ENCODE measurements at regions not wholly inside any gene's neighbourhood (a gene's known extent, or its start where the extent isn't known, plus 50 kb on each side); places are given as distances from the start of the nearest gene placed in this dataset.
"Not testable (repeated sequence)": the region's sequence is repeated elsewhere in the genome, so short reads cannot be mapped to it uniquely, and the experiment has no call there.

DNA sequence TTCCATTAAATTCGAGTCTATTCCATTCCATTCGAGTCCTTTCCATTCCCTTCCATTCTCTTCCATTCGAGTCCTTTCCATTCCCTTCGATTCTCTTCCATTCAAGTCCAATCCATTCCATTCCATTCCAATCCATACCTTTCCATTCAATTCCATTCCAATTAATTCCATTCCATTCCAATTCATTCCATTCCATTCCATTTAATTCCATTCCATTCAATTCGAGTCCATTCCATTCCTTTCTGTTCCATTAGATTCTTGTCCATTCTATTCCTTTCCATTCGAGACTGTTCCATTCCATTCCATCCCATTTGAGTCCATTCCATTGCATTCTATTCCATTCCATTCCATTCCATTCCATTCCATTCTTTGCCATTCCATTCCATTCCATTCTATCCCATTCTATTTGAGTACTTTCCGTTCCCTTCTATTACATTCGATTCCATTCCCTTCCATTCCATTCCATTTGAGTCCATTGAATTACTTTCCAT, 1130.0 kb downstream of the RPIA start:
- Mint-ChIP-seq H3K27ac (no peak overlapping the region), H3K4me1 (ENCODE audit: low read depth) (no peaks in the 10 kb centered on the region), H3K36me3 (ENCODE audit: low read depth) (peaks cover 64% of the 10 kb centered on the region), H3K9me3 (peaks cover 71% of the 10 kb centered on the region), H3K27me3 (no peaks in the 10 kb centered on the region), H3K4me3 (no peak overlapping the region)
- no peak overlapping the region for H3K4me3 ChIP-seq (ENCODE audit: low read length)
- DNase-seq (no peak), ATAC-seq (ENCODE audit: poor library complexity) (no peak)
- no peaks in the 10 kb centered on the region for H3K27me3 ChIP-seq (ENCODE audit: control insufficient read depth in 1 of 2, insufficient read depth in 2 of 2, low read length in 2 of 2)
- no peaks in the 10 kb centered on the region for H3K4me1 ChIP-seq (ENCODE audit: insufficient read depth, low read length)
- CTCF ChIA-PET: no interaction called here
- H3K36me3 ChIP-seq (ENCODE audit: insufficient read depth, low read length): no peaks in the 10 kb centered on the region
- POLR2A ChIA-PET: no interaction called here
- peaks cover 0 to 60% of the 10 kb centered on the region in 2 experiments for H3K9me3 ChIP-seq (ENCODE audit: control insufficient read depth in 1 of 2, insufficient read depth in 1 of 2, low read length in 2 of 2)
- TF ChIP-seq, protein P1, sequence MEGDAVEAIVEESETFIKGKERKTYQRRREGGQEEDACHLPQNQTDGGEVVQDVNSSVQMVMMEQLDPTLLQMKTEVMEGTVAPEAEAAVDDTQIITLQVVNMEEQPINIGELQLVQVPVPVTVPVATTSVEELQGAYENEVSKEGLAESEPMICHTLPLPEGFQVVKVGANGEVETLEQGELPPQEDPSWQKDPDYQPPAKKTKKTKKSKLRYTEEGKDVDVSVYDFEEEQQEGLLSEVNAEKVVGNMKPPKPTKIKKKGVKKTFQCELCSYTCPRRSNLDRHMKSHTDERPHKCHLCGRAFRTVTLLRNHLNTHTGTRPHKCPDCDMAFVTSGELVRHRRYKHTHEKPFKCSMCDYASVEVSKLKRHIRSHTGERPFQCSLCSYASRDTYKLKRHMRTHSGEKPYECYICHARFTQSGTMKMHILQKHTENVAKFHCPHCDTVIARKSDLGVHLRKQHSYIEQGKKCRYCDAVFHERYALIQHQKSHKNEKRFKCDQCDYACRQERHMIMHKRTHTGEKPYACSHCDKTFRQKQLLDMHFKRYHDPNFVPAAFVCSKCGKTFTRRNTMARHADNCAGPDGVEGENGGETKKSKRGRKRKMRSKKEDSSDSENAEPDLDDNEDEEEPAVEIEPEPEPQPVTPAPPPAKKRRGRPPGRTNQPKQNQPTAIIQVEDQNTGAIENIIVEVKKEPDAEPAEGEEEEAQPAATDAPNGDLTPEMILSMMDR (IDR thresholded peaks at IDR 0.05): no peak
- intact Hi-C loops (cut with DNase I, micrococcal nuclease): no loop called here
- H3K27ac ChIP-seq (ENCODE audit: low read depth in 1 of 2, low read length in 2 of 2): no peak overlapping the region

DNA sequence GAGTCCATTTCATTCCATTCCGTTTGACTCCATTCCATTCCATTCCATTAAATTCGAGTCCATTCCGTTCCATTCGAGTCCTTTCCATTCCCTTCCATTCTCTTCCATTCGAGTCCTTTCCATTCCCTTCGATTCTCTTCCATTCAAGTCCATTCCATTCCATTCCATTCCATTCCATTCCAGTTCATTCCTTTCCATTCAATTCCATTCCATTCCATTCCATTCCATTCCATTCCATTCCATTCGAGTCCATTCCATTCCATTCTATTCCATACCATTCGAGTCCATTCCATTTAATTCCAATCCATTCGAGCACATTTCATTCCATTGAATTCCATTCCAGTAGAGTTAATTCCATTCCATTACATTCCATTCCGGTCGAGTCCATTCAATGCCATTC, 1130.9 kb downstream of the RPIA start:
- H3K4me3 ChIP-seq (ENCODE audit: low read length); H3K27ac Mint-ChIP-seq; POLR2A ChIA-PET; DNase-seq; H3K27me3 Mint-ChIP-seq; H3K4me3 Mint-ChIP-seq; H3K4me1 ChIP-seq (ENCODE audit: insufficient read depth, low read length); H3K27ac ChIP-seq (ENCODE audit: low read depth in 1 of 2, low read length in 2 of 2); H3K4me1 Mint-ChIP-seq (ENCODE audit: low read depth); intact Hi-C loops (cut with DNase I, micrococcal nuclease); CTCF ChIA-PET; ATAC-seq (ENCODE audit: poor library complexity); H3K36me3 ChIP-seq (ENCODE audit: insufficient read depth, low read length); H3K27me3 ChIP-seq (ENCODE audit: control insufficient read depth in 1 of 2, insufficient read depth in 2 of 2, low read length in 2 of 2): not testable (repeated sequence)
- H3K36me3 Mint-ChIP-seq (ENCODE audit: low read depth): peaks cover 62% of the 10 kb centered on the region
- H3K9me3 ChIP-seq (ENCODE audit: control insufficient read depth in 1 of 2, insufficient read depth in 1 of 2, low read length in 2 of 2): peaks cover 0 to 60% of the 10 kb centered on the region in 2 experiments
- peaks cover 65% of the 10 kb centered on the region for H3K9me3 Mint-ChIP-seq

DNA sequence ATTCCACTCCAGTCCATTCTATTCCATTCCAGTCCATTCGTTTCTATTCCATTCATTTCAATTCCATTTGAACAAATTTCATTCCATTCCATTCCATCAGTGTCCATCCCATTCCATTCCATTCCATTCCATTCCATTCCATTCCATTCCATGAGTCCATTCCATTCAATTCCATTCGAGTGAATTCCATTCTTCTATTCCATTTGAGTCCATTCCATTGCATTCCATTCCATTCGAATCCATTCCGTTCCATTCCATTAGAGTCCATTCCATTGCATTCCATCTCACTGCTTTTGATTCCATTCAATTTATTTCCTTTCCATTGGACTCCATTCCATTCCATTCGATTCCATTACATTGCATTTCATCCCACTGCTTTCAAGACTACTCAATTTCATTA, 1132.1 kb downstream of the RPIA start:
- POLR2A ChIA-PET: no interaction called here
- no peaks in the 10 kb centered on the region for H3K27me3 ChIP-seq (ENCODE audit: control insufficient read depth in 1 of 2, insufficient read depth in 2 of 2, low read length in 2 of 2)
- Mint-ChIP-seq H3K4me3 (no peak overlapping the region), H3K27ac (no peak overlapping the region), H3K9me3 (peaks cover 53% of the 10 kb centered on the region), H3K27me3 (no peaks in the 10 kb centered on the region), H3K36me3 (ENCODE audit: low read depth) (peaks cover 50% of the 10 kb centered on the region), H3K4me1 (ENCODE audit: low read depth) (no peaks in the 10 kb centered on the region)
- H3K4me1 ChIP-seq (ENCODE audit: insufficient read depth, low read length): no peaks in the 10 kb centered on the region
- DNase-seq: no peak
- H3K36me3 ChIP-seq (ENCODE audit: insufficient read depth, low read length): no peaks in the 10 kb centered on the region
- no peak overlapping the region for H3K27ac ChIP-seq (ENCODE audit: low read depth in 1 of 2, low read length in 2 of 2)
- TF ChIP-seq, protein P1 (IDR thresholded peaks at IDR 0.05): no peak
- H3K9me3 ChIP-seq (ENCODE audit: control insufficient read depth in 1 of 2, insufficient read depth in 1 of 2, low read length in 2 of 2): peaks cover 0 to 48% of the 10 kb centered on the region in 2 experiments
- no peak overlapping the region for H3K4me3 ChIP-seq (ENCODE audit: low read length)
- CTCF ChIA-PET: no interaction called here
- no peak for ATAC-seq (ENCODE audit: poor library complexity)
- intact Hi-C loops (cut with DNase I, micrococcal nuclease): no loop called here

DNA sequence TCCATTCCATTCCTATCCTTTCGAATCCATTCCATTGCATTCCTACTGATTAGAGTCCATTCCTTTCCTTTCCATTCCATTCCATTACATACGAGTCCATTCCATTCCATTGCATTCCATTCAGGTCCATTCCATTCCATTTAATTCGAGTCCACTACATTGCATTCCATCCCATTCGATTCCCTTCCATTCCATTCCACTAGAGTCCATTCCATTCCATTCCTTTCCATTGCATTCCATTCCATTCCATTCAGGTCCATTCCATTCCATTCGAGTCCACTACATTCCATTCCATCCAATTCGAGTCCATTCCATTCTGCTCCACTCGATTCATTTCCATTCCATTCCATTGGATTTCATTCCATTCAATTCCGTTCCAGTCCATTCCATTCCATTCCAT, 1133.6 kb downstream of the RPIA start:
- no peak for DNase-seq
- TF ChIP-seq, protein P1 (IDR thresholded peaks at IDR 0.05): no peak
- intact Hi-C loops (cut with DNase I, micrococcal nuclease): no loop called here
- Mint-ChIP-seq H3K27ac (no peak overlapping the region), H3K4me3 (no peak overlapping the region), H3K27me3 (no peaks in the 10 kb centered on the region), H3K36me3 (ENCODE audit: low read depth) (peaks cover 42% of the 10 kb centered on the region), H3K4me1 (ENCODE audit: low read depth) (no peaks in the 10 kb centered on the region), H3K9me3 (peaks cover 45% of the 10 kb centered on the region)
- Histone ChIP-seq H3K9me3 (ENCODE audit: control insufficient read depth in 1 of 2, insufficient read depth in 1 of 2, low read length in 2 of 2) (peaks cover 0 to 34% of the 10 kb centered on the region in 2 experiments), H3K27me3 (ENCODE audit: control insufficient read depth in 1 of 2, insufficient read depth in 2 of 2, low read length in 2 of 2) (no peaks in the 10 kb centered on the region), H3K36me3 (ENCODE audit: insufficient read depth, low read length) (no peaks in the 10 kb centered on the region), H3K4me3 (ENCODE audit: low read length) (no peak overlapping the region), H3K27ac (ENCODE audit: low read depth in 1 of 2, low read length in 2 of 2) (no peak overlapping the region), H3K4me1 (ENCODE audit: insufficient read depth, low read length) (no peaks in the 10 kb centered on the region)
- ChIA-PET POLR2A (no interaction called here), CTCF (no interaction called here)
- no peak for ATAC-seq (ENCODE audit: poor library complexity)

DNA sequence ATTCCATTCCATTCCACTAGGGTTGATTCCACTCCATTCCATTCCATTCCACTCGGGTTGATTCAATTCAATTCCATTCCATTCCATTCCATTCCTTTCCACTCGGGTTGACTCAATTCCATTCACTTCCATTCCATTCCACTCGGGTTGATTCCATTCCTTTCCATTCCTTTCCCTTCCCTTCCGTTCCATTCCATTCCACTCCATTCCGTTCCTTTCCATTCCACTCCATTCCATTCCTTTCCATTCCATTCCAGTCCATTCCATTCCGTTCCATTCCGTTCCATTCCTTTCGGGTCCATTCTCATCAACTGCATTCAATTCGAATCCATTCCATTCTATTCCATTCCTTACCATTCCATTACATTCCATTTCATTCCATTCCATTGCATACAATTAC, 1135.3 kb downstream of the RPIA start:
- H3K27me3 Mint-ChIP-seq; H3K27me3 ChIP-seq (ENCODE audit: control insufficient read depth in 1 of 2, insufficient read depth in 2 of 2, low read length in 2 of 2); H3K36me3 ChIP-seq (ENCODE audit: insufficient read depth, low read length); H3K4me1 ChIP-seq (ENCODE audit: insufficient read depth, low read length); H3K27ac ChIP-seq (ENCODE audit: low read depth in 1 of 2, low read length in 2 of 2); CTCF ChIA-PET; ATAC-seq (ENCODE audit: poor library complexity); DNase-seq; H3K27ac Mint-ChIP-seq; POLR2A ChIA-PET; H3K4me3 Mint-ChIP-seq; H3K4me3 ChIP-seq (ENCODE audit: low read length); intact Hi-C loops (cut with DNase I, micrococcal nuclease); H3K4me1 Mint-ChIP-seq (ENCODE audit: low read depth): not testable (repeated sequence)
- peaks cover 32% of the 10 kb centered on the region for H3K9me3 Mint-ChIP-seq
- peaks cover 49% of the 10 kb centered on the region for H3K36me3 Mint-ChIP-seq (ENCODE audit: low read depth)
- H3K9me3 ChIP-seq (ENCODE audit: control insufficient read depth in 1 of 2, insufficient read depth in 1 of 2, low read length in 2 of 2): peaks cover 0 to 31% of the 10 kb centered on the region in 2 experiments
